Cardiac fibroblast (primary cell): ENCODE measurements at regions not wholly inside any gene's neighbourhood (a gene's known extent, or its start where the extent isn't known, plus 50 kb on each side); places are given as distances from the start of the nearest gene placed in this dataset.

ENCODE experiments used
- DNase-seq, 2 donors: peaks; one replicate each; pipeline versions ENCODE4 v3.0.0 to v3.0.0-alpha.2; 2010; ENCODE audit warnings: low read depth in 2 of 2
- H3K4me3 ChIP-seq, 2 donors: replicated peaks in 1 of 2; 1 replicate in 1 of 2; 2 replicates in 1 of 2; pipeline ENCODE4 v1.5.1; 2011; ENCODE audit warnings: low read depth in 2 of 2, low read length in 2 of 2, mild to moderate bottlenecking in 2 of 2, moderate library complexity in 1 of 2
- CTCF ChIP-seq: IDR thresholded peaks from one replicate; pipeline ENCODE4 v1.5.1; 2011; ENCODE audit warnings: low read depth, mild to moderate bottlenecking, low read length, inconsistent platforms

- no peak overlapping the region for H3K4me3 ChIP-seq
- no peak for TF ChIP-seq CTCF
- no peak for DNase-seq
Measured at GRCh38 chr2:181348107-181348837, 108.9 kb upstream of the ITGA4 start.

- no peak for TF ChIP-seq CTCF
- peak in 1 of 2 donors; percentile 12 for DNase-seq
- no peak overlapping the region for H3K4me3 ChIP-seq
Measured at GRCh38 chr2:181352158-181352557, 105.0 kb upstream of the ITGA4 start.

GRCh38 chr2:181354626-181355025 lies 102.6 kb upstream of the ITGA4 start:
- TF ChIP-seq CTCF = no peak
- DNase-seq = peak; percentile 78 to 93
- H3K4me3 ChIP-seq = no peak overlapping the region

- no peak overlapping the region for H3K4me3 ChIP-seq
- peak in 1 of 2 donors; percentile 31 for DNase-seq
- no peak for TF ChIP-seq CTCF
Measured at GRCh38 chr2:181356526-181357130, 100.6 kb upstream of the ITGA4 start.

GRCh38 chr2:181357979-181358378 lies 99.2 kb upstream of the ITGA4 start:
- H3K4me3 ChIP-seq = no peak overlapping the region
- TF ChIP-seq CTCF = no peak
- DNase-seq = no peak

GRCh38 chr2:181362561-181362960 lies 94.6 kb upstream of the ITGA4 start:
- TF ChIP-seq CTCF = no peak
- H3K4me3 ChIP-seq = no peak overlapping the region
- no peak for DNase-seq
